Liver (tissue), 8 donors: ENCODE measurements at regions not wholly inside any gene's neighbourhood (a gene's known extent, or its start where the extent isn't known, plus 50 kb on each side); places are given as distances from the start of the nearest gene placed in this dataset.

ENCODE experiments used
- DNase-seq: peaks from one replicate; pipeline ENCODE4 v3.0.0-alpha.2; 2017; ENCODE audit warnings: low spot score
- H3K27ac ChIP-seq, 2 donors: one replicate each; pipeline ENCODE4 v1.7.0; 2013; ENCODE audit warnings: inconsistent platforms in 2 of 2, low read length in 2 of 2, control low read depth in 1 of 2, low read depth in 1 of 2, mild to moderate bottlenecking in 1 of 2
- H3K27me3 ChIP-seq, 4 donors: one replicate each; pipeline versions ENCODE4 v1.6.1 to v1.7.0; 2013; ENCODE audit warnings: low read length in 3 of 4, inconsistent platforms in 1 of 4, mild to moderate bottlenecking in 1 of 4, moderate library complexity in 1 of 4; ENCODE audit not compliant: control insufficient read depth in 4 of 4, insufficient read depth in 4 of 4
- H3K36me3 ChIP-seq, 4 donors: one replicate each; pipeline versions ENCODE4 v1.6.1 to v1.7.0; 2013; ENCODE audit warnings: low read length in 3 of 4, mild to moderate bottlenecking in 3 of 4, low read depth in 1 of 4, moderate library complexity in 1 of 4; ENCODE audit not compliant: control insufficient read depth in 4 of 4, insufficient read depth in 3 of 4
- H3K4me1 ChIP-seq, 4 donors: one replicate each; pipeline versions ENCODE4 v1.6.1 to v1.7.0; 2013; ENCODE audit warnings: low read length in 3 of 4, mild to moderate bottlenecking in 3 of 4, moderate library complexity in 1 of 4; ENCODE audit not compliant: control insufficient read depth in 4 of 4, insufficient read depth in 4 of 4
- H3K4me3 ChIP-seq, 3 donors: one replicate each; pipeline versions ENCODE4 v1.6.1 to v1.7.0; 2013; ENCODE audit warnings: low read length in 3 of 3, control low read depth in 1 of 3, low read depth in 1 of 3, mild to moderate bottlenecking in 1 of 3
- H3K9ac ChIP-seq, 2 donors: one replicate each; pipeline ENCODE4 v1.7.0; 2013; ENCODE audit warnings: low read length in 2 of 2, mild to moderate bottlenecking in 2 of 2, moderate library complexity in 2 of 2, control low read depth in 1 of 2, low read depth in 1 of 2
- H3K9me3 ChIP-seq, 4 donors: one replicate each; pipeline versions ENCODE4 v1.6.1 to v1.7.0; 2013; ENCODE audit warnings: low read length in 3 of 4; ENCODE audit not compliant: control insufficient read depth in 4 of 4
- CTCF ChIP-seq: fragments of 150-350 bp; IDR thresholded peaks from 2 replicates; pipeline ENCODE4 v1.5.1; 2017; ENCODE audit warnings: improper control_type of control experiment, low read depth, low read length; ENCODE audit not compliant: missing input control
- EGR1 ChIP-seq, 2 donors: IDR thresholded peaks; 2 replicates each; pipeline ENCODE4 v1.6.1; 2016 to 2018; ENCODE audit warnings: antibody characterized with exemption in 2 of 2, low read depth in 2 of 2
- FOXA1 ChIP-seq: IDR thresholded peaks from 2 replicates; pipeline ENCODE4 v1.6.1; 2016; ENCODE audit warnings: antibody characterized with exemption
- FOXA2 ChIP-seq: IDR thresholded peaks from 2 replicates; pipeline ENCODE4 v1.6.1; 2016; ENCODE audit warnings: antibody characterized with exemption
- GABPA ChIP-seq, 2 donors: IDR thresholded peaks in 1 of 2; conservative IDR thresholded peaks in 1 of 2; 2 replicates each; pipeline ENCODE4 v1.6.1; 2016; ENCODE audit warnings: antibody characterized with exemption in 2 of 2, mild to moderate bottlenecking in 1 of 2, moderate library complexity in 1 of 2
- HNF4A ChIP-seq, 2 donors: conservative IDR thresholded peaks; 2 replicates each; pipeline ENCODE4 v1.6.1; 2016; ENCODE audit warnings: antibody characterized with exemption in 2 of 2, mild to moderate bottlenecking in 2 of 2
- HNF4G ChIP-seq: IDR thresholded peaks from 2 replicates; pipeline ENCODE4 v1.6.1; 2016; ENCODE audit warnings: antibody characterized with exemption
- JUND ChIP-seq, 2 donors: IDR thresholded peaks; 2 replicates each; pipeline ENCODE4 v1.6.1; 2016; ENCODE audit warnings: antibody characterized with exemption in 2 of 2
- NR2F2 ChIP-seq: IDR thresholded peaks from 2 replicates; pipeline ENCODE4 v1.6.1; 2016; ENCODE audit warnings: antibody characterized with exemption
- RAD21 ChIP-seq, 2 donors: IDR thresholded peaks; 2 replicates each; pipeline ENCODE4 v1.6.1; 2016; ENCODE audit warnings: antibody characterized with exemption in 2 of 2, mild to moderate bottlenecking in 2 of 2
- RXRA ChIP-seq, 2 donors: IDR thresholded peaks; 2 replicates each; pipeline ENCODE4 v1.6.1; 2017 to 2018; ENCODE audit warnings: antibody characterized with exemption in 2 of 2, mild to moderate bottlenecking in 1 of 2
- SP1 ChIP-seq: IDR thresholded peaks from 2 replicates; pipeline ENCODE4 v1.6.1; 2018; ENCODE audit warnings: antibody characterized with exemption, mild to moderate bottlenecking
- TAF1 ChIP-seq: conservative IDR thresholded peaks from 2 replicates; pipeline ENCODE4 v1.6.1; 2016; ENCODE audit warnings: antibody characterized with exemption, mild to moderate bottlenecking
- YY1 ChIP-seq: IDR thresholded peaks from 2 replicates; pipeline ENCODE4 v1.6.1; 2016; ENCODE audit warnings: antibody characterized with exemption, mild to moderate bottlenecking
- ZBTB33 ChIP-seq: IDR thresholded peaks from 2 replicates; pipeline ENCODE4 v1.6.1; 2016; ENCODE audit warnings: antibody characterized with exemption
- WGBS: extraction: QIAGEN DNeasy Blood & Tissue Kit; methylation state at CpG from one replicate; pipeline ENCODE4 v1.1.7; 2013; 5-methylcytosine and 5-hydroxymethylcytosine counted together
- TF ChIP-seq, protein P1 (sequence below): IDR thresholded peaks from 2 replicates; pipeline ENCODE4 v1.6.1; 2016; ENCODE audit warnings: antibody characterized with exemption, mild to moderate bottlenecking
- TF ChIP-seq, protein P2 (sequence below): IDR thresholded peaks from 2 replicates; pipeline ENCODE4 v1.6.1; 2016; ENCODE audit warnings: antibody characterized with exemption
- TF ChIP-seq, protein P3 (sequence below): IDR thresholded peaks from 2 replicates; pipeline ENCODE4 v1.6.1; 2016; ENCODE audit warnings: antibody characterized with exemption
- donor health status: healthy.
- donor health status: healthy.
- donor health status: healthy.
- donor health status: healthy.
- donor health status: healthy.

DNA sequence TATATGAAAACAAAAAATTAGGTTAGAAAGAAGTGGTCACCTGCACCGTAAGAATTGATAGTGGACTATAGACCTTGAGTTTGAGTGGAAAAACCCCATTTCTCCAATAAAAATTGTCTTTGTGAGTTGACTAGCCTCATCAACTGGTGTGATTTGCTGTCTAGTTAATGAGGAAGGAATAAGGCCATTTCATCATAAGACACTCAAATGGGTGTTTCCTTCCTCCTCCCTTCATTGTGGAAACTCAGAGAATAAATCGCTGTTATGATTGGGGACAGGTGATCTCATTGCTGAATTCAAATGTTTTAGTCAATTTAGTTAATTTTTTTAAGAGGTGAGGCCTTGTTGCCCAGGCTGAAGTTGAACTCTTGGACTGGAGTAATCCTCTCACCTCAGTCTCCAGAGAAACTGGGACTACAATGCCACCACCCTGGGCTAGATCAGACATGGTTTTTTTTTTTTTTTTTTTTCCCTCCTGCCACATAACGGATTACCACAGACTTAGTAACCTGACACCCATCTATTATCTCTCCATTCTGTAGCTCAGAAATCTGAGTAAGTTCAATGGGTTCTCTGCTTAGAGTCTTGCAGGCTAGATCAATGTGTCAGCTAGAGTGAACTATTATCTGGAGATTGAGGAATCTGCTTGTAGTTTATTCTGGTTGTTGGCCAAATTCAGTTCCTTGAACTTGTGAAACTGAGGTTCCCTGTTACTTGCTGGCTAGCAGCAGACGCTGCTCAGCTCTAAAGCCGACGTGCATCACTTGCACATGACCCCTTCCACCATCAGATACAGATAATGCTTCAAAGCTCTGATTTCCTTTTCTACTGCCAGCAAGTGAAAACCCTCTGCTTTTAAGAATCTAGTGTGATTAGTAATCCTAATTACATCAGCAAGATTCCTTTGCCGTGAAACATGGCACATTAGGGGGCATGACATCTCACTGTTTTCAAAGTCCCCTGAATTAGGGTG, 663.8 kb upstream of the CDH9 start:
- H3K27me3 ChIP-seq: no peaks in the 10 kb centered on the region
- DNase-seq: no peak
- TF ChIP-seq SP1: no peak
- TF ChIP-seq FOXA1: no peak
- TF ChIP-seq GABPA (IDR thresholded peaks at IDR 0.05 in 1 of 2, conservative IDR thresholded peaks at IDR 0.05 in 1 of 2): no peak
- TF ChIP-seq ZBTB33: no peak
- no peak for TF ChIP-seq JUND (IDR thresholded peaks at IDR 0.05)
- TF ChIP-seq, protein P1, sequence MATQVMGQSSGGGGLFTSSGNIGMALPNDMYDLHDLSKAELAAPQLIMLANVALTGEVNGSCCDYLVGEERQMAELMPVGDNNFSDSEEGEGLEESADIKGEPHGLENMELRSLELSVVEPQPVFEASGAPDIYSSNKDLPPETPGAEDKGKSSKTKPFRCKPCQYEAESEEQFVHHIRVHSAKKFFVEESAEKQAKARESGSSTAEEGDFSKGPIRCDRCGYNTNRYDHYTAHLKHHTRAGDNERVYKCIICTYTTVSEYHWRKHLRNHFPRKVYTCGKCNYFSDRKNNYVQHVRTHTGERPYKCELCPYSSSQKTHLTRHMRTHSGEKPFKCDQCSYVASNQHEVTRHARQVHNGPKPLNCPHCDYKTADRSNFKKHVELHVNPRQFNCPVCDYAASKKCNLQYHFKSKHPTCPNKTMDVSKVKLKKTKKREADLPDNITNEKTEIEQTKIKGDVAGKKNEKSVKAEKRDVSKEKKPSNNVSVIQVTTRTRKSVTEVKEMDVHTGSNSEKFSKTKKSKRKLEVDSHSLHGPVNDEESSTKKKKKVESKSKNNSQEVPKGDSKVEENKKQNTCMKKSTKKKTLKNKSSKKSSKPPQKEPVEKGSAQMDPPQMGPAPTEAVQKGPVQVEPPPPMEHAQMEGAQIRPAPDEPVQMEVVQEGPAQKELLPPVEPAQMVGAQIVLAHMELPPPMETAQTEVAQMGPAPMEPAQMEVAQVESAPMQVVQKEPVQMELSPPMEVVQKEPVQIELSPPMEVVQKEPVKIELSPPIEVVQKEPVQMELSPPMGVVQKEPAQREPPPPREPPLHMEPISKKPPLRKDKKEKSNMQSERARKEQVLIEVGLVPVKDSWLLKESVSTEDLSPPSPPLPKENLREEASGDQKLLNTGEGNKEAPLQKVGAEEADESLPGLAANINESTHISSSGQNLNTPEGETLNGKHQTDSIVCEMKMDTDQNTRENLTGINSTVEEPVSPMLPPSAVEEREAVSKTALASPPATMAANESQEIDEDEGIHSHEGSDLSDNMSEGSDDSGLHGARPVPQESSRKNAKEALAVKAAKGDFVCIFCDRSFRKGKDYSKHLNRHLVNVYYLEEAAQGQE: no peak
- TF ChIP-seq NR2F2: no peak
- TF ChIP-seq CTCF: no peak
- no peak for TF ChIP-seq RXRA (IDR thresholded peaks at IDR 0.05)
- no peaks in the 10 kb centered on the region for H3K36me3 ChIP-seq
- no peak overlapping the region for H3K27ac ChIP-seq
- WGBS: 63% methylated on average over 7 of the region's 7 CpGs
- no peak overlapping the region for H3K9ac ChIP-seq
- no peaks in the 10 kb centered on the region for H3K4me1 ChIP-seq
- no peak overlapping the region for H3K4me3 ChIP-seq
- H3K9me3 ChIP-seq: peaks cover 0 to 4% (median 0%) of the 10 kb centered on the region in 4 donors

DNA sequence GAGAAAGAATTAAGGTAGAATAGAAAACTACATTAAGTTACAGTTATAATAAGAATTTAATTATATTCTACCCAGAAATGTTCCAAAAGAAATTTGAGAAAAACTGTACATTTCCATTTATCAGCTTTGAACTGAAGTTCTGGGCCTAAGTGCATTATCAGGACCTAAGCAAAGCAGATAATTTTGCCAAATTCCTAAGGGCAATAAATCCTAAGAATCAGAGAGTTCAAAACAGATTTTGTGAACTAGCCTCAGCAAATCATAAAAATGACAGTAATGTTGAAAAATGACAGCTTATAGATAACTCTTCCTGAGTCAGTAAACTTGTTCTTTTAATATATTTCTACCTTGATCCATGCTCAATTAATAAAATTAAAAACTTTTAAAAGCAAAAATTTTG, 662.1 kb upstream of the CDH9 start:
- Histone ChIP-seq H3K4me1 (no peaks in the 10 kb centered on the region), H3K9me3 (peaks cover 0 to 4% (median 0%) of the 10 kb centered on the region in 4 donors), H3K27ac (no peak overlapping the region), H3K4me3 (no peak overlapping the region), H3K9ac (no peak overlapping the region), H3K27me3 (no peaks in the 10 kb centered on the region), H3K36me3 (no peaks in the 10 kb centered on the region)
- DNase-seq: no peak
- TF ChIP-seq EGR1 (IDR thresholded peaks at IDR 0.05; ENCODE audit: low read depth in 2 of 2) (no peak), NR2F2 (no peak), FOXA1 (no peak), RAD21 (IDR thresholded peaks at IDR 0.05) (no peak), TAF1 (no peak), HNF4G (no peak), HNF4A (conservative IDR thresholded peaks at IDR 0.05) (no peak), RXRA (IDR thresholded peaks at IDR 0.05) (no peak), YY1 (no peak), FOXA2 (no peak), ZBTB33 (no peak)
- TF ChIP-seq, protein P1: no peak
- TF ChIP-seq, protein P2, sequence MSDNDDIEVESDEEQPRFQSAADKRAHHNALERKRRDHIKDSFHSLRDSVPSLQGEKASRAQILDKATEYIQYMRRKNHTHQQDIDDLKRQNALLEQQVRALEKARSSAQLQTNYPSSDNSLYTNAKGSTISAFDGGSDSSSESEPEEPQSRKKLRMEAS: no peak
- TF ChIP-seq, protein P3, sequence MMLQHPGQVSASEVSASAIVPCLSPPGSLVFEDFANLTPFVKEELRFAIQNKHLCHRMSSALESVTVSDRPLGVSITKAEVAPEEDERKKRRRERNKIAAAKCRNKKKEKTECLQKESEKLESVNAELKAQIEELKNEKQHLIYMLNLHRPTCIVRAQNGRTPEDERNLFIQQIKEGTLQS: no peak
